WTC11 (cell line): ENCODE measurements at regions not wholly inside any gene's neighbourhood (a gene's known extent, or its start where the extent isn't known, plus 50 kb on each side); places are given as distances from the start of the nearest gene placed in this dataset.

Source experiments
- ATAC-seq: fragments of 200-7000 bp; cut with Tn5 transposase; 2 replicates; pipeline ENCODE4 v1.10.0; 2021; ENCODE audit warnings: mild to moderate bottlenecking, moderate library complexity
- CTCF ChIA-PET: fragments of 300-600 bp; sonication (Branson Sonifier 250); formaldehyde crosslinking; loops from one replicate; lab custom pipeline; 2021; ENCODE audit warnings: antibody characterized with exemption; lab: Charles Lee
- POLR2A ChIA-PET: fragments of 350-600 bp; sonication (Branson Sonifier 250); formaldehyde crosslinking; loops from one replicate; lab custom pipeline; 2021; ENCODE audit warnings: antibody characterized with exemption; lab: Charles Lee
- DNase-seq: peaks from one replicate; pipeline ENCODE4 v3.0.0; 2021; ENCODE audit warnings: low spot score
- H3K27ac Mint-ChIP-seq: 2 replicates; pipeline ENCODE4 v1.8.0; 2021; ENCODE audit warnings: mixed read lengths
- H3K27me3 Mint-ChIP-seq: 2 replicates; pipeline ENCODE4 v1.8.0; 2021; ENCODE audit warnings: low read depth, mild to moderate bottlenecking, moderate library complexity, mixed read lengths
- H3K36me3 Mint-ChIP-seq: 2 replicates; pipeline ENCODE4 v1.8.0; 2021; ENCODE audit warnings: mixed read lengths
- H3K4me1 Mint-ChIP-seq: 2 replicates; pipeline ENCODE4 v1.8.0; 2022; ENCODE audit warnings: mixed read lengths
- H3K4me3 Mint-ChIP-seq: 2 replicates; pipeline ENCODE4 v1.8.0; 2021; ENCODE audit warnings: mild to moderate bottlenecking, moderate library complexity, mixed read lengths
- H3K9me3 Mint-ChIP-seq: 2 replicates; pipeline ENCODE4 v1.8.0; 2021; ENCODE audit warnings: mixed read lengths
- ATF1 ChIP-seq: sonication (generic); formaldehyde crosslinking; IDR thresholded peaks from 2 replicates; pipeline ENCODE4 v1.8.1; 2023; ENCODE audit warnings: mild to moderate bottlenecking, moderate library complexity, missing genetic modification reagents
- CDX4 ChIP-seq: fragments of 250-450 bp; sonication (Bioruptor Pico); IDR thresholded peaks from 2 replicates; pipeline ENCODE4 v1.9.0; 2021; ENCODE audit warnings: moderate library complexity, mild to moderate bottlenecking, inconsistent platforms, borderline replicate concordance
- EMX1 ChIP-seq: fragments of 250-450 bp; sonication (Bioruptor Pico); IDR thresholded peaks from 2 replicates; pipeline ENCODE4 v1.8.0; 2021; ENCODE audit warnings: mild to moderate bottlenecking
- FOXK1 ChIP-seq: sonication (generic); formaldehyde crosslinking; IDR thresholded peaks from 2 replicates; pipeline ENCODE4 v1.8.0; 2022; ENCODE audit warnings: mild to moderate bottlenecking, moderate library complexity, missing genetic modification reagents
- GRHL2 ChIP-seq: fragments of 250-450 bp; sonication (Bioruptor Pico); IDR thresholded peaks from 2 replicates; pipeline ENCODE4 v1.8.0; 2022; ENCODE audit warnings: mild to moderate bottlenecking, moderate library complexity; ENCODE audit not compliant: insufficient replicate concordance, severe bottlenecking
- HMGA2 ChIP-seq: fragments of 250-450 bp; sonication (Bioruptor Pico); IDR thresholded peaks from 2 replicates; pipeline ENCODE4 v1.4.0; 2021; ENCODE audit warnings: mild to moderate bottlenecking, moderate library complexity
- IRF1 ChIP-seq: sonication (generic); formaldehyde crosslinking; IDR thresholded peaks from 2 replicates; pipeline ENCODE4 v1.8.0; 2023; ENCODE audit warnings: missing genetic modification reagents
- MXD4 ChIP-seq: fragments of 250-450 bp; sonication (Bioruptor Pico); IDR thresholded peaks from 2 replicates; pipeline ENCODE4 v1.8.0; 2021; ENCODE audit warnings: mild to moderate bottlenecking, moderate library complexity, borderline replicate concordance
- MYBL2 ChIP-seq: sonication (generic); formaldehyde crosslinking; IDR thresholded peaks from 2 replicates; pipeline ENCODE4 v1.8.1; 2023; ENCODE audit warnings: mild to moderate bottlenecking, moderate library complexity, missing genetic modification reagents
- NFATC4 ChIP-seq: fragments of 250-450 bp; sonication (Bioruptor Pico); IDR thresholded peaks from 2 replicates; pipeline ENCODE4 v1.9.0; 2021; ENCODE audit warnings: mild to moderate bottlenecking
- NR2C2 ChIP-seq: sonication (generic); formaldehyde crosslinking; IDR thresholded peaks from 2 replicates; pipeline ENCODE4 v1.8.0; 2022; ENCODE audit warnings: mild to moderate bottlenecking, missing genetic modification reagents
- TCF7 ChIP-seq: sonication (generic); formaldehyde crosslinking; IDR thresholded peaks from 2 replicates; pipeline ENCODE4 v1.8.0; 2022; ENCODE audit warnings: mild to moderate bottlenecking, low read depth, missing genetic modification reagents, moderate library complexity
- ZBTB21 ChIP-seq: sonication (generic); formaldehyde crosslinking; IDR thresholded peaks from 2 replicates; pipeline ENCODE4 v1.8.1; 2023; ENCODE audit warnings: mild to moderate bottlenecking, missing genetic modification reagents, borderline replicate concordance
- ZBTB43 ChIP-seq: sonication (generic); formaldehyde crosslinking; IDR thresholded peaks from 2 replicates; pipeline ENCODE4 v1.8.1; 2023; ENCODE audit warnings: mild to moderate bottlenecking, missing genetic modification reagents
- ZMAT4 ChIP-seq: fragments of 250-450 bp; sonication (Bioruptor Pico); IDR thresholded peaks from 2 replicates; pipeline ENCODE4 v1.9.0; 2021; ENCODE audit warnings: mild to moderate bottlenecking
- ZNF138 ChIP-seq: sonication (generic); formaldehyde crosslinking; conservative IDR thresholded peaks from 2 replicates; pipeline ENCODE4 v1.8.1; 2022; ENCODE audit warnings: mild to moderate bottlenecking, moderate library complexity, missing genetic modification reagents
- ZNF219 ChIP-seq: sonication (generic); formaldehyde crosslinking; IDR thresholded peaks from 2 replicates; pipeline ENCODE4 v1.8.0; 2023; ENCODE audit warnings: missing genetic modification reagents, mild to moderate bottlenecking, borderline replicate concordance
- ZNF263 ChIP-seq: sonication (generic); formaldehyde crosslinking; IDR thresholded peaks from 2 replicates; pipeline ENCODE4 v1.8.1; 2022; ENCODE audit warnings: low read depth, mild to moderate bottlenecking, moderate library complexity, missing genetic modification reagents
- ZNF317 ChIP-seq: sonication (generic); formaldehyde crosslinking; IDR thresholded peaks from 2 replicates; pipeline ENCODE4 v1.8.1; 2023; ENCODE audit warnings: low read depth, mild to moderate bottlenecking, moderate library complexity, missing genetic modification reagents, borderline replicate concordance
- ZNF423 ChIP-seq: fragments of 250-450 bp; sonication (Bioruptor Pico); IDR thresholded peaks from 2 replicates; pipeline ENCODE4 v2.1.2; 2022; ENCODE audit warnings: mild to moderate bottlenecking, moderate library complexity
- ZNF425 ChIP-seq: fragments of 250-450 bp; sonication (Bioruptor Pico); conservative IDR thresholded peaks from 2 replicates; pipeline ENCODE4 v1.9.0; 2021; ENCODE audit warnings: mild to moderate bottlenecking
- ZNF512 ChIP-seq: sonication (generic); formaldehyde crosslinking; IDR thresholded peaks from 2 replicates; pipeline ENCODE4 v1.8.1; 2022; ENCODE audit warnings: missing genetic modification reagents, borderline replicate concordance
- ZSCAN18 ChIP-seq: fragments of 250-450 bp; sonication (Bioruptor Pico); IDR thresholded peaks from 2 replicates; pipeline ENCODE4 v2.1.2; 2022; ENCODE audit warnings: mild to moderate bottlenecking, moderate library complexity

GRCh38 chr12:89991807-89992590 lies 283.4 kb upstream of the ATP2B1 start:
- ATAC-seq (no peak), DNase-seq (no peak)
- Mint-ChIP-seq H3K9me3 (no peaks in the 10 kb centered on the region), H3K27ac (no peak overlapping the region), H3K4me1 (peaks cover 12% of the 10 kb centered on the region), H3K36me3 (no peaks in the 10 kb centered on the region), H3K4me3 (no peak overlapping the region), H3K27me3 (no peaks in the 10 kb centered on the region)
- no peak for TF ChIP-seq CDX4 (CRISPR knock-in tag)
- TF ChIP-seq ZNF138, result no peak
- no peak for TF ChIP-seq ZBTB21 (CRISPR knock-in tag)
- no peak for TF ChIP-seq IRF1 (CRISPR knock-in tag)
- no peak for TF ChIP-seq ZNF263 (CRISPR knock-in tag)
- TF ChIP-seq ZNF423 (CRISPR knock-in tag), result no peak
- no peak for TF ChIP-seq TCF7 (CRISPR knock-in tag)
- TF ChIP-seq FOXK1 (CRISPR knock-in tag), result no peak
- TF ChIP-seq ZNF317 (CRISPR knock-in tag), result no peak
- no peak for TF ChIP-seq NR2C2 (CRISPR knock-in tag)
- no peak for TF ChIP-seq ZMAT4 (CRISPR knock-in tag)
- TF ChIP-seq GRHL2 (CRISPR knock-in tag), result no peak
- no peak for TF ChIP-seq MXD4 (CRISPR knock-in tag)
- TF ChIP-seq ZBTB43 (CRISPR knock-in tag), result no peak
- no peak for TF ChIP-seq ZNF512
- no peak for TF ChIP-seq ZNF219 (CRISPR knock-in tag)
- TF ChIP-seq EMX1, result no peak
- no peak for TF ChIP-seq MYBL2 (CRISPR knock-in tag)
- CTCF ChIA-PET, result no interaction called here
- POLR2A ChIA-PET, result no interaction called here

- Mint-ChIP-seq H3K27ac (no peak overlapping the region), H3K36me3 (no peaks in the 10 kb centered on the region), H3K4me3 (no peak overlapping the region)
- POLR2A ChIA-PET, result no interaction called here
- DNase-seq, result no peak
- TF ChIP-seq ZBTB21 (CRISPR knock-in tag), result no peak
- no peak for TF ChIP-seq MYBL2 (CRISPR knock-in tag)
- no peak for TF ChIP-seq HMGA2 (CRISPR knock-in tag)
- no peak for TF ChIP-seq NFATC4 (CRISPR knock-in tag)
- no peak for TF ChIP-seq ZSCAN18 (CRISPR knock-in tag)
- no peak for TF ChIP-seq ZNF425 (CRISPR knock-in tag)
- TF ChIP-seq ATF1, result no peak
- no peak for TF ChIP-seq ZNF317 (CRISPR knock-in tag)
- TF ChIP-seq, all 79 proteins: peak for 0
- no peak for ATAC-seq
- CTCF ChIA-PET, result no interaction called here
- H3K4me1 Mint-ChIP-seq, result peaks cover 12% of the 10 kb centered on the region
- H3K27me3 Mint-ChIP-seq, result no peaks in the 10 kb centered on the region
- H3K9me3 Mint-ChIP-seq, result no peaks in the 10 kb centered on the region
These were observed 279.7 kb upstream of the ATP2B1 start for GRCh38 chr12:89988188-89988915.
